Ovary (tissue), 7 donors: ENCODE measurements at regions not wholly inside any gene's neighbourhood (a gene's known extent, or its start where the extent isn't known, plus 50 kb on each side); places are given as distances from the start of the nearest gene placed in this dataset.

Source experiments
- DNase-seq, 5 donors: peaks; one replicate each; pipeline ENCODE4 v3.0.0-alpha.2; 2019 to 2020
- H3K27ac ChIP-seq, 2 donors: fragments of 200-600 bp; one replicate each; pipeline versions ENCODE4 v1.5.1 to v1.8.0; 2019 to 2022
- H3K27me3 ChIP-seq: fragments of 200-600 bp; one replicate; pipeline ENCODE4 v1.8.0; 2022
- H3K36me3 ChIP-seq: fragments of 200-600 bp; sonication (generic); one replicate; pipeline ENCODE4 v1.5.1; 2019
- H3K4me1 ChIP-seq: one replicate; pipeline ENCODE4 v1.8.1; 2013; ENCODE audit warnings: mild to moderate bottlenecking, moderate library complexity; ENCODE audit not compliant: insufficient read depth
- H3K4me3 ChIP-seq: fragments of 200-600 bp; sonication (generic); one replicate; pipeline ENCODE4 v1.5.1; 2017
- H3K9me3 ChIP-seq, 2 donors: fragments of 200-600 bp in 1 of 2; sonication (generic) in 1 of 2; one replicate each; pipeline versions ENCODE4 v1.5.1 to v1.8.1; 2013 to 2019; ENCODE audit warnings: mild to moderate bottlenecking in 1 of 2, moderate library complexity in 1 of 2
- CTCF ChIP-seq, 3 donors: fragments of 450-650 bp in 2 of 3; fragments of 200-600 bp in 1 of 3; IDR thresholded peaks; one replicate each; pipeline versions ENCODE4 v1.5.1 to v1.8.0; 2016 to 2022; ENCODE audit warnings: antibody characterized with exemption in 3 of 3, mild to moderate bottlenecking in 1 of 3
- EP300 ChIP-seq: sonication (generic); formaldehyde crosslinking; IDR thresholded peaks from one replicate; pipeline ENCODE4 v1.6.1; 2017; ENCODE audit warnings: antibody characterized with exemption
- POLR2A ChIP-seq: fragments of 450-650 bp; IDR thresholded peaks from one replicate; pipeline ENCODE4 v1.6.1; 2017; ENCODE audit warnings: antibody characterized with exemption, mild to moderate bottlenecking, moderate library complexity
- WGBS, 3 donors: extraction: QIAGEN DNeasy Blood & Tissue Kit in 1 of 3; methylation state at CpG; one replicate each; pipeline versions ENCODE4 v1.1.5 to v1.1.7; 2013 to 2017; 5-methylcytosine and 5-hydroxymethylcytosine counted together
- intact Hi-C, 4 donors: fragments of 100-400 bp; cut with DNase I; formaldehyde crosslinking; loops; one replicate each; pipeline versions ENCODE4 v1.11.0 to v1.15.1; 2022 to 2023
- donor health status: DM: no; HTN: no; CAD: no; lungs with moderate emphysema.
- donor health status: DM: no; HTN: no; CAD: no.
- donor health status: Bipolar disorder and iron deficiency.
- donor health status: DM: no; HTN: no; CAD: no.
- donor health status: DM: yes; HTN: yes; CAD: no.

- Histone ChIP-seq H3K27me3 (no peaks in the 10 kb centered on the region), H3K4me1 (peaks cover 3% of the 10 kb centered on the region), H3K4me3 (no peak overlapping the region), H3K36me3 (no peaks in the 10 kb centered on the region), H3K9me3 (no peaks in the 10 kb centered on the region), H3K27ac (no peak overlapping the region)
- peak; percentile 71 to 91 (median 82) for DNase-seq
- 11 to 14% (median 12%) methylated on average over 33 of the region's 33 CpGs for WGBS, 3 donors
- TF ChIP-seq CTCF (IDR thresholded peaks at IDR 0.05), result peak; percentile 77 to 84 (median 78)
- TF ChIP-seq EP300, result no peak
- no peak for TF ChIP-seq POLR2A
- intact Hi-C loops, result loop anchor here in 1 of 4 donors (2.0 kb wide), 1 partner anchor 122 kb away; no protein-coding TSS in a partner anchor
These were observed 139.8 kb downstream of the OR2B2 start for GRCh38 chr6:27772261-27773001.

- WGBS, 3 donors, result 72 to 73% (median 72%) methylated on average over 4 of the region's 4 CpGs
- no peaks in the 10 kb centered on the region for H3K27me3 ChIP-seq
- intact Hi-C loops, result no loop called here
- no peak for DNase-seq
- no peaks in the 10 kb centered on the region for H3K36me3 ChIP-seq
- TF ChIP-seq POLR2A (no peak), EP300 (no peak), CTCF (IDR thresholded peaks at IDR 0.05) (no peak)
- no peaks in the 10 kb centered on the region for H3K9me3 ChIP-seq
- H3K27ac ChIP-seq, result no peak overlapping the region
- H3K4me3 ChIP-seq, result no peak overlapping the region
- H3K4me1 ChIP-seq, result peaks cover 3% of the 10 kb centered on the region
These were observed 141.0 kb downstream of the OR2B2 start for GRCh38 chr6:27771235-27771634.

GRCh38 chr6:27770724-27771123 lies 141.5 kb downstream of the OR2B2 start:
- intact Hi-C loops, result no loop called here
- no peaks in the 10 kb centered on the region for H3K9me3 ChIP-seq
- no peak for DNase-seq
- H3K27ac ChIP-seq, result no peak overlapping the region
- 73 to 74% (median 74%) methylated on average over 3 of the region's 3 CpGs for WGBS, 3 donors
- H3K4me1 ChIP-seq, result peaks cover 3% of the 10 kb centered on the region
- TF ChIP-seq CTCF (IDR thresholded peaks at IDR 0.05) (no peak), POLR2A (no peak), EP300 (no peak)
- no peaks in the 10 kb centered on the region for H3K27me3 ChIP-seq
- H3K36me3 ChIP-seq, result no peaks in the 10 kb centered on the region
- H3K4me3 ChIP-seq, result no peak overlapping the region

- H3K36me3 ChIP-seq, result no peaks in the 10 kb centered on the region
- H3K27ac ChIP-seq, result no peak overlapping the region
- intact Hi-C loops, result loop anchor here in 1 of 4 donors (5.0 kb wide), 1 partner anchor 129 kb away; no protein-coding TSS in a partner anchor
- TF ChIP-seq CTCF (IDR thresholded peaks at IDR 0.05), result no peak
- TF ChIP-seq EP300, result no peak
- no peak for TF ChIP-seq POLR2A
- 88 to 93% (median 89%) methylated on average over 1 of the region's 1 CpG for WGBS, 3 donors
- no peak for DNase-seq
- peaks cover 3% of the 10 kb centered on the region for H3K4me1 ChIP-seq
- no peaks in the 10 kb centered on the region for H3K9me3 ChIP-seq
- no peaks in the 10 kb centered on the region for H3K27me3 ChIP-seq
- H3K4me3 ChIP-seq, result no peak overlapping the region
These were observed 143.6 kb downstream of the OR2B2 start for GRCh38 chr6:27768556-27768955.
